Nephron (organoid): ENCODE measurements at regions not wholly inside any gene's neighbourhood (a gene's known extent, or its start where the extent isn't known, plus 50 kb on each side); places are given as distances from the start of the nearest gene placed in this dataset.

ENCODE experiments used
- H3K27ac Mint-ChIP-seq, 3 experiments: 2 replicates each; pipeline ENCODE4 v1.8.0; 2020; ENCODE audit warnings: mixed read lengths in 3 of 3, mild to moderate bottlenecking in 2 of 3, moderate library complexity in 1 of 3
- H3K27me3 Mint-ChIP-seq: 2 replicates; pipeline ENCODE4 v1.8.0; 2021; ENCODE audit warnings: low read depth, mild to moderate bottlenecking, moderate library complexity, mixed read lengths
- H3K36me3 Mint-ChIP-seq: 2 replicates; pipeline ENCODE4 v1.8.0; 2020; ENCODE audit warnings: low read depth, mixed read lengths
- H3K4me1 Mint-ChIP-seq: 2 replicates; pipeline ENCODE4 v1.8.0; 2020; ENCODE audit warnings: mixed read lengths
- H3K4me3 Mint-ChIP-seq, 3 experiments: 2 replicates each; pipeline ENCODE4 v1.8.0; 2020; ENCODE audit warnings: mild to moderate bottlenecking in 3 of 3, mixed read lengths in 3 of 3, moderate library complexity in 2 of 3
- H3K9me3 Mint-ChIP-seq: 2 replicates; pipeline ENCODE4 v1.8.0; 2020; ENCODE audit warnings: mixed read lengths
- CTCF ChIP-seq, 3 experiments: fragments of 200-600 bp; sonication (generic); IDR thresholded peaks; one replicate each; pipeline ENCODE4 v1.5.0; 2021; ENCODE audit warnings: antibody characterized with exemption in 3 of 3; ENCODE audit not compliant: unreplicated experiment in 3 of 3

- no peak for TF ChIP-seq CTCF (IDR thresholded peaks at IDR 0.05; ENCODE audit: unreplicated experiment in 3 of 3)
- Mint-ChIP-seq H3K36me3 (no peaks in the 10 kb centered on the region), H3K27ac (peak overlapping the region; percentile 46 to 86 (median 70)), H3K4me3 (no peak overlapping the region), H3K27me3 (no peaks in the 10 kb centered on the region), H3K4me1 (peaks cover 28% of the 10 kb centered on the region), H3K9me3 (peaks cover 7% of the 10 kb centered on the region)
Observed at GRCh38 chr11:103850419-103851165, 185.8 kb upstream of the DDI1 start.

- Mint-ChIP-seq H3K4me1 (peaks cover 27% of the 10 kb centered on the region), H3K27ac (peak overlapping the region; percentile 46 to 86 (median 70)), H3K9me3 (peaks cover 12% of the 10 kb centered on the region), H3K36me3 (no peaks in the 10 kb centered on the region), H3K27me3 (no peaks in the 10 kb centered on the region), H3K4me3 (no peak overlapping the region)
- TF ChIP-seq CTCF (IDR thresholded peaks at IDR 0.05; ENCODE audit: unreplicated experiment in 3 of 3), result no peak
Observed at GRCh38 chr11:103851166-103851651, 185.2 kb upstream of the DDI1 start.
